ENCODE measurements at regions not wholly inside any gene's neighbourhood (a gene's known extent, or its start where the extent isn't known, plus 50 kb on each side); places are given as distances from the start of the nearest gene placed in this dataset.

DNA sequence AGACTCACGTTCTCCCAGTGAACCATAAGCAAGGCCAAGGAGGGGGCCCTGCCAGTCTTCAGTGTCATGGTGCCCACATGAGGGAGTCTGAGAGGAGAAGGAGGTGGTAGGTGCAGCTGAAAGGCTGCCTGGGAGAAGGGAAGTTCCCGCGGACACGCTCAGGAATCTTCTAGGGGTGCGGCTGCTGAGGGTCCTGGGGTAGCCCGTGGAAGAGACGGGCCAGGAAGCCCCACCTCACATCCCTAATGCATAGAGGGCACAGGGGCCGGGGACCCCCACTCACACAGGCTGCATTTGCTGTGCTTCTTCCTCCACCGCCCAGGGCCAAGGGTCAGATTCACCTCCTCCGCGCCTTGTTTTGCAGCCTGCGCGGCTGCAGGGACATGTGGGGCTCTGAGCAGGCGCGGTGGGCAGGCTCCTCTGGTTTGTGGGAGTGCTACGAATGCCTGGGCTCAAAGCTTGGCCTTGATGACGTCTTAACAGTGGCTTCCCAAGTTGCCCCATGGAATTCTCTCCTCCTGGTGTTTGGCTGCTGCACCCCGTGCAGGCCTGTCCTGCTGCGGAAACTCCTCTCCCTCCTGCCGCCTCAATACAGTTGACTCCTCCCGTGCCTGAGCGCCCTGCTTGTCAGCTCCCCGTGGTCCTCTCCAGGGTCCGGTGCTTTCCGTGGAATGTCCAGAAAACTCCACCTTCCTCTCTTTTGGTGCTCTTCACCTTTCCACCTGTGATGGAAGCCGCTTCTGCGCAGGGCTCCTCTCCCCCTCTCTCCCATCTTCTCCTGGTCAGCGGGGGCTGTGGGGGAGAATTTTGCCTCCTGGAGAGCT is 95.7 kb downstream of the VAPA start:
- H3K18ac ChIP-seq (ENCODE audit: low read length), result no peak overlapping the region
- no peak overlapping the region for H2BK15ac ChIP-seq (replicated peaks; ENCODE audit: low read depth)
- no peak overlapping the region for H3K9ac ChIP-seq (ENCODE audit: low read length)
- H3K79me1 ChIP-seq (ENCODE audit: low read length), result no peaks in the 10 kb centered on the region
- no peak overlapping the region for H3K4me2 ChIP-seq (ENCODE audit: low read length)
- H3K36me3 ChIP-seq (ENCODE audit: control insufficient read depth, insufficient read depth, low read length), result no peaks in the 10 kb centered on the region
- H4K5ac ChIP-seq (ENCODE audit: low read length), result no peak overlapping the region
- no peaks in the 10 kb centered on the region for H3K4me1 ChIP-seq (ENCODE audit: control insufficient read depth, low read depth, low read length)
- no peak overlapping the region for H3K56ac ChIP-seq (ENCODE audit: low read length)
- H2BK120ac ChIP-seq (ENCODE audit: low read depth, low read length), result no peak overlapping the region
- H2AK5ac ChIP-seq (ENCODE audit: low read length), result no peak overlapping the region
- H3K27ac ChIP-seq (ENCODE audit: low read depth, low read length), result no peak overlapping the region
- no peak overlapping the region for H3K23ac ChIP-seq (ENCODE audit: low read length)
- H3K4ac ChIP-seq (ENCODE audit: low read depth, low read length), result no peak overlapping the region
- no peak overlapping the region for H4K8ac ChIP-seq (ENCODE audit: low read depth, low read length)
- H3K79me2 ChIP-seq (ENCODE audit: control insufficient read depth, insufficient read depth, low read length), result no peaks in the 10 kb centered on the region
- DNase-seq, result no peak
- no peak overlapping the region for H3K4me3 ChIP-seq (ENCODE audit: low read length)
- WGBS (ENCODE audit: extremely low coverage, insufficient coverage, low lambda C conversion rate), result no CpG with 5 or more reads among the region's 28 CpGs
- no peak overlapping the region for H2BK5ac ChIP-seq (ENCODE audit: low read length)
- H3K27me3 ChIP-seq (ENCODE audit: insufficient read depth, low read length, poor library complexity), result no peaks in the 10 kb centered on the region

DNA sequence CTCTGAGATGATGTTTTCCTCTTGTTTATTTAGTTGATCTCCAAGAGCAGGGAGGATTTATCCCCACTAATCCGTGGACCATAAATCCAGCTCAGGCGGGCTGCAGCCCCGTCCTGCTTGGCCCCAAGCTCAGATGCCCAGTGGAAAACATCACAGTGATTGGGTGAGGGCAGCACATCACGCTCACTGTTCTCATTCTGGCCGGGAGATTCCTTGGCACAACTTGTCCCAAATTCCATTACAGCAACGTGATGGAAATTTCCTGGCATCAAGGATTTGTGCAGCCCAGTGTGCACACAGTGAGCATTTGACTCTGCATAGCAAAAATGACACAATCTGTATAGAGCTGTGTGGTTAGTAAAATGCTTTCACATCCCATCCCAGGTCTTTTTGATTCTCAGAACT is 96.8 kb downstream of the VAPA start:
- Histone ChIP-seq H3K4ac (ENCODE audit: low read depth, low read length) (no peak overlapping the region), H3K18ac (ENCODE audit: low read length) (no peak overlapping the region), H2BK15ac (replicated peaks; ENCODE audit: low read depth) (no peak overlapping the region), H3K9ac (ENCODE audit: low read length) (no peak overlapping the region), H2BK5ac (ENCODE audit: low read length) (no peak overlapping the region), H3K4me3 (ENCODE audit: low read length) (no peak overlapping the region), H3K27ac (ENCODE audit: low read depth, low read length) (no peak overlapping the region), H3K23ac (ENCODE audit: low read length) (no peak overlapping the region), H3K79me2 (ENCODE audit: control insufficient read depth, insufficient read depth, low read length) (no peaks in the 10 kb centered on the region), H3K79me1 (ENCODE audit: low read length) (no peaks in the 10 kb centered on the region), H3K4me1 (ENCODE audit: control insufficient read depth, low read depth, low read length) (no peaks in the 10 kb centered on the region), H2AK5ac (ENCODE audit: low read length) (no peak overlapping the region), H3K36me3 (ENCODE audit: control insufficient read depth, insufficient read depth, low read length) (no peaks in the 10 kb centered on the region), H3K27me3 (ENCODE audit: insufficient read depth, low read length, poor library complexity) (no peaks in the 10 kb centered on the region), H4K5ac (ENCODE audit: low read length) (no peak overlapping the region), H3K56ac (ENCODE audit: low read length) (no peak overlapping the region), H2BK120ac (ENCODE audit: low read depth, low read length) (no peak overlapping the region), H3K4me2 (ENCODE audit: low read length) (no peak overlapping the region), H4K8ac (ENCODE audit: low read depth, low read length) (no peak overlapping the region)
- WGBS (ENCODE audit: extremely low coverage, insufficient coverage, low lambda C conversion rate), result no CpG with 5 or more reads among the region's 6 CpGs
- DNase-seq, result no peak

DNA sequence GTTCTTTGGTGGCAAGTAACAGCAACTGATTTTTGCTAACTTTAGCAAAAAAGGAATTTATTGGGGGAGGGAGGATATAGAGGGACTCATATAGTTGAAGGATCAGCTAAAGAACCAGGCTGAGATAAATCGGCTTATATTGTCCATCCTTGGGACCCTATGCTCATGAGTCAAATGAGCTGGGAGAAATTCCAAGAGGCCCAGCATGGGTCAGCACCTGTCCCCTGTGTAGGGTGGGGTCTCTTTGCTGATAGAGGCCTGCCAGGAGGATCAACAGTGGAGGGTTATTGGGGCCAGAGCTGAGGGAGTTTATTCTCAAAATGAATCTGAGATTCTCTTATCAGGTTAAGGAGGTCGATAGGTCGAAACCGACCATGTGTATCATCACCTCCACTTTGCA is 97.2 kb downstream of the VAPA start:
- Histone ChIP-seq H3K4me1 (ENCODE audit: control insufficient read depth, low read depth, low read length) (no peaks in the 10 kb centered on the region), H3K79me1 (ENCODE audit: low read length) (no peaks in the 10 kb centered on the region), H3K23ac (ENCODE audit: low read length) (no peak overlapping the region), H3K4ac (ENCODE audit: low read depth, low read length) (no peak overlapping the region), H2BK120ac (ENCODE audit: low read depth, low read length) (no peak overlapping the region), H3K79me2 (ENCODE audit: control insufficient read depth, insufficient read depth, low read length) (no peaks in the 10 kb centered on the region), H2BK5ac (ENCODE audit: low read length) (no peak overlapping the region), H3K36me3 (ENCODE audit: control insufficient read depth, insufficient read depth, low read length) (no peaks in the 10 kb centered on the region), H3K4me3 (ENCODE audit: low read length) (no peak overlapping the region), H3K18ac (ENCODE audit: low read length) (no peak overlapping the region), H3K56ac (ENCODE audit: low read length) (no peak overlapping the region), H3K27me3 (ENCODE audit: insufficient read depth, low read length, poor library complexity) (no peaks in the 10 kb centered on the region), H4K8ac (ENCODE audit: low read depth, low read length) (no peak overlapping the region), H3K9ac (ENCODE audit: low read length) (no peak overlapping the region), H3K4me2 (ENCODE audit: low read length) (no peak overlapping the region), H2AK5ac (ENCODE audit: low read length) (no peak overlapping the region), H3K27ac (ENCODE audit: low read depth, low read length) (no peak overlapping the region), H4K5ac (ENCODE audit: low read length) (no peak overlapping the region), H2BK15ac (replicated peaks; ENCODE audit: low read depth) (no peak overlapping the region)
- no CpG with 5 or more reads among the region's 4 CpGs for WGBS (ENCODE audit: extremely low coverage, insufficient coverage, low lambda C conversion rate)
- DNase-seq, result no peak

DNA sequence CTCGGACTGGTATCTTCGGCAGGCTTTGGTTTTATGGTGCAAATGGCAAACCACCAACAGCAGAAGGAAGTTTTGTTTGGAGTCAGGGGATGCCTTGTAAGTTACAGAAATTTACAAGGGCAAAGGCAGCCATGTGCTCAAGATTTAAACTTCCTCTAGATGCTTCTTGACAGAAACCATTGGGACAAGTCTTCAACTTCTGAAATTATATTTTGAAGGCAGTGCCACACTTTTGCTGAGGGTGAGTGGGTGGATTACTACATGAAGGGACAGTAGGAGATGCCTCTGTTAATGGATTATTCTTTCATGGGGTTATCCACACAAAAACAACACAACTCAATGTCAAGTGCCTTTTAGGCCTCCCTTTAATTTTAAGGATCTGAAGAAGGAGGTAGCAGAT is 97.9 kb downstream of the VAPA start:
- no peaks in the 10 kb centered on the region for H3K27me3 ChIP-seq (ENCODE audit: insufficient read depth, low read length, poor library complexity)
- no peak overlapping the region for H3K4ac ChIP-seq (ENCODE audit: low read depth, low read length)
- H3K56ac ChIP-seq (ENCODE audit: low read length), result no peak overlapping the region
- no peak overlapping the region for H3K4me2 ChIP-seq (ENCODE audit: low read length)
- H2AK5ac ChIP-seq (ENCODE audit: low read length), result no peak overlapping the region
- H3K4me1 ChIP-seq (ENCODE audit: control insufficient read depth, low read depth, low read length), result no peaks in the 10 kb centered on the region
- H2BK15ac ChIP-seq (replicated peaks; ENCODE audit: low read depth), result no peak overlapping the region
- no peak overlapping the region for H3K23ac ChIP-seq (ENCODE audit: low read length)
- no peak overlapping the region for H3K18ac ChIP-seq (ENCODE audit: low read length)
- H3K79me1 ChIP-seq (ENCODE audit: low read length), result no peaks in the 10 kb centered on the region
- H3K4me3 ChIP-seq (ENCODE audit: low read length), result no peak overlapping the region
- no peaks in the 10 kb centered on the region for H3K36me3 ChIP-seq (ENCODE audit: control insufficient read depth, insufficient read depth, low read length)
- no peak overlapping the region for H2BK120ac ChIP-seq (ENCODE audit: low read depth, low read length)
- H3K79me2 ChIP-seq (ENCODE audit: control insufficient read depth, insufficient read depth, low read length), result no peaks in the 10 kb centered on the region
- WGBS (ENCODE audit: extremely low coverage, insufficient coverage, low lambda C conversion rate), result no CpG with 5 or more reads among the region's 2 CpGs
- no peak overlapping the region for H4K5ac ChIP-seq (ENCODE audit: low read length)
- H3K27ac ChIP-seq (ENCODE audit: low read depth, low read length), result no peak overlapping the region
- no peak overlapping the region for H2BK5ac ChIP-seq (ENCODE audit: low read length)
- DNase-seq, result no peak
- no peak overlapping the region for H3K9ac ChIP-seq (ENCODE audit: low read length)
- H4K8ac ChIP-seq (ENCODE audit: low read depth, low read length), result no peak overlapping the region

DNA sequence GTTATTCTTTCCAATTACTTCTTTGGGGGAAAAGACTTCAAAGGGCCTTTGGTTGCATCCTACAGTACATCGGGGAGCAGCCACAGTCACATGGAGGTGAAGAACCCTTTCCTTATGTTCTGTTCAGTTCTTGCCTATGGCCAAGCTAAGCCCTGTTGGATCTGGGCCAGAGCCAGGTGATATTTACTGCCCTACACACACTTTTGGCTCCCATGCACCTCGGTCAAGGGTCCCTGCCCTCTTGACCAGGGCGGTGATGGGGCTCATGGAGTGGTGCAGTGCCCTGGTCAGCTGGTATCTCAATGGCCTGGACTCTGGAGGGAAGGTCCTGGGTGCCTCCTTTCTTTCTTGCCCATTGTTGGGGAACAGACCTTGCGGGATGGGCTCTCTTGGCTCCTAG is 98.7 kb downstream of the VAPA start:
- Histone ChIP-seq H3K4me2 (ENCODE audit: low read length) (no peak overlapping the region), H2BK120ac (ENCODE audit: low read depth, low read length) (no peak overlapping the region), H3K4me3 (ENCODE audit: low read length) (no peak overlapping the region), H3K9ac (ENCODE audit: low read length) (no peak overlapping the region), H3K79me1 (ENCODE audit: low read length) (no peaks in the 10 kb centered on the region), H4K8ac (ENCODE audit: low read depth, low read length) (no peak overlapping the region), H3K27me3 (ENCODE audit: insufficient read depth, low read length, poor library complexity) (no peaks in the 10 kb centered on the region), H3K4ac (ENCODE audit: low read depth, low read length) (no peak overlapping the region), H2BK15ac (replicated peaks; ENCODE audit: low read depth) (no peak overlapping the region), H2BK5ac (ENCODE audit: low read length) (no peak overlapping the region), H3K27ac (ENCODE audit: low read depth, low read length) (no peak overlapping the region), H3K4me1 (ENCODE audit: control insufficient read depth, low read depth, low read length) (no peaks in the 10 kb centered on the region), H3K56ac (ENCODE audit: low read length) (no peak overlapping the region), H4K5ac (ENCODE audit: low read length) (no peak overlapping the region), H3K79me2 (ENCODE audit: control insufficient read depth, insufficient read depth, low read length) (no peaks in the 10 kb centered on the region), H3K36me3 (ENCODE audit: control insufficient read depth, insufficient read depth, low read length) (no peaks in the 10 kb centered on the region), H2AK5ac (ENCODE audit: low read length) (no peak overlapping the region), H3K23ac (ENCODE audit: low read length) (no peak overlapping the region), H3K18ac (ENCODE audit: low read length) (no peak overlapping the region)
- no CpG with 5 or more reads among the region's 4 CpGs for WGBS (ENCODE audit: extremely low coverage, insufficient coverage, low lambda C conversion rate)
- DNase-seq, result no peak

All from mesendoderm (in vitro differentiated cells).